LNCAP (cell line): ENCODE measurements at regions not wholly inside any gene's neighbourhood (a gene's known extent, or its start where the extent isn't known, plus 50 kb on each side); places are given as distances from the start of the nearest gene placed in this dataset.

ENCODE experiments used
- CTCF ChIP-seq: fragments of 450-650 bp; IDR thresholded peaks from 2 replicates; pipeline ENCODE4 v1.5.1; 2017; ENCODE audit warnings: mild to moderate bottlenecking

GRCh38 chr9:117945286-117945685, 241.1 kb downstream of the TLR4 start:
- TF ChIP-seq CTCF, result no peak

GRCh38 chr9:117951127-117951526, 246.9 kb downstream of the TLR4 start:
- no peak for TF ChIP-seq CTCF

- TF ChIP-seq CTCF, result no peak
Measured at GRCh38 chr9:117952581-117952980, 248.4 kb downstream of the TLR4 start.

GRCh38 chr9:117957267-117957666, 253.1 kb downstream of the TLR4 start:
- TF ChIP-seq CTCF, result no peak

- TF ChIP-seq CTCF, result no peak
Measured at GRCh38 chr9:117958726-117959125, 254.5 kb downstream of the TLR4 start.

- no peak for TF ChIP-seq CTCF
Measured at GRCh38 chr9:117963493-117964090, 259.4 kb downstream of the TLR4 start.

GRCh38 chr9:117970276-117971050, 266.3 kb downstream of the TLR4 start:
- TF ChIP-seq CTCF, result no peak
